Activated CD8-positive, alpha-beta memory T cell treated with anti-CD3 and anti-CD28 coated beads for 36 hours (primary cell): ENCODE measurements at regions not wholly inside any gene's neighbourhood (a gene's known extent, or its start where the extent isn't known, plus 50 kb on each side); places are given as distances from the start of the nearest gene placed in this dataset.

ENCODE experiments used
- CTCF ChIA-PET: fragments of 350-600 bp; sonication (Branson Sonifier 250); formaldehyde crosslinking; loops from one replicate; lab custom pipeline; 2021; ENCODE audit warnings: antibody characterized with exemption; lab: Charles Lee
- POLR2A ChIA-PET: fragments of 350-600 bp; sonication (Branson Sonifier 250); formaldehyde crosslinking; loops from one replicate; lab custom pipeline; 2021; ENCODE audit warnings: antibody characterized with exemption; lab: Charles Lee

- POLR2A ChIA-PET: no interaction called here
- CTCF ChIA-PET: no interaction called here
These were observed 60.8 kb upstream of the GRPEL1 start for GRCh38 chr4:7128644-7129043.

DNA sequence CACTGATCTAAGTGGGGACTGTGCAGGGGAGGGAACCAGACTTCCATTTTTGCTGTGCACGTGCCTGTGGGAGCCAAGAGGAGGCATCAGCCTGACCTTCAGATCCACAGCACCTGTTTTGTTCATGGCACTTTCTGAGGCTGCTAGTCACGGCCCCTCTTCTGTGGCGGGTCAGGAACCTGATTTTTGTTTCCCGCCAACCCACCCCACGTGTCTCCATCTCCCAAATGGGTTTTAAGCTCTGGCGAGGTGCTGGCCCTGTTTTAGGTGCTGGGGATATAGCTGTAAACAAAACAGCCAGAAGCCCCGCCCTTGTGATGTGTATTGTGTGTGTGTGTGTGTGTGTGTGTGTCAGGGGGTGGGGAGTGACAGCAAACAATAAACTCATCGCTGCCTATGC lies 60.4 kb upstream of the GRPEL1 start:
- ChIA-PET POLR2A (no interaction called here), CTCF (interaction anchor here (0.5 kb wide), 1 partner anchor 529 kb away, joined by 3 read pairs; no protein-coding TSS in a partner anchor)

GRCh38 chr4:7127576-7127975 lies 59.7 kb upstream of the GRPEL1 start:
- ChIA-PET POLR2A (no interaction called here), CTCF (interaction anchor here (0.5 kb wide), 1 partner anchor 528 kb away, joined by 3 read pairs; no protein-coding TSS in a partner anchor)

GRCh38 chr4:7126981-7127380 lies 59.1 kb upstream of the GRPEL1 start:
- ChIA-PET POLR2A (no interaction called here), CTCF (no interaction called here)

DNA sequence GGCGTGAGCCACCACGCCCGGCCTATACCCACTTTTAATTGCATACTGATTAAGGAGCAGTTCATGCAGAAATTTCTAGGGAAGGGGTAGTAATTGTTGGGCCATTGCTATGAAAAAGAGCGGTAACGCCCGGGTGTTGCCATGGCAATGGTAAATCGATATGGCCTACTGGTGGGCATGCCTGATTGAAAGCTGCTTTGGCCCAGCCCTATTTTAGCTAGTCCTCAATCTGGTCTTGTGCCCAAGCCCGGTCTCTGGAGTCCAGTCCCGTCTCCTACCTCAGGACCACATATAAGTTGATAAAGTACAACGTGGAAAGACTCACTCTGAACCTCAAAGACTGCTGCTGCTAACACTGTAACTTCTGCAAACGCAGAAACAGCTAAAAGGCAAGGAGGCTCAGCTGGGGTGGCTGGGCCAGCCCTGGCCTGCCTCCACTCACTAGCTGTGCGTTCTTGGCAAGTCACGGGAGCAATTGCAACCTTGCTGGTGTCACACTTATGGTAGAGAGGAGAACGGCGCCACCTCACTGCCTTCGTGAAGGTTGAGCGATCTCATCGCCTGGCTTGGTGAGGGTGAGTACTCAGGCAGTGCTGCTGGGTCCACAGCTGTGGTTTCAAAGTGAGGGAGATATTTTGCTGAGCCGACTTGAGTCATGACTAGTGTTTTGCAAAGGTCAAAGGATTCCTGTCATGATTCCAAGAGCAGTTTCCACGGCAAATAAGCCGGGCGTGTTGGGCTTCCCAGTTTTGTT lies 57.0 kb upstream of the GRPEL1 start:
- ChIA-PET CTCF (no interaction called here), POLR2A (no interaction called here)

- ChIA-PET POLR2A (no interaction called here), CTCF (no interaction called here)
These were observed 54.2 kb upstream of the GRPEL1 start for GRCh38 chr4:7121866-7122653.

GRCh38 chr4:7121174-7121573 lies 53.3 kb upstream of the GRPEL1 start:
- ChIA-PET CTCF (no interaction called here), POLR2A (no interaction called here)

GRCh38 chr4:7120341-7120740 lies 52.5 kb upstream of the GRPEL1 start:
- ChIA-PET POLR2A (no interaction called here), CTCF (no interaction called here)

DNA sequence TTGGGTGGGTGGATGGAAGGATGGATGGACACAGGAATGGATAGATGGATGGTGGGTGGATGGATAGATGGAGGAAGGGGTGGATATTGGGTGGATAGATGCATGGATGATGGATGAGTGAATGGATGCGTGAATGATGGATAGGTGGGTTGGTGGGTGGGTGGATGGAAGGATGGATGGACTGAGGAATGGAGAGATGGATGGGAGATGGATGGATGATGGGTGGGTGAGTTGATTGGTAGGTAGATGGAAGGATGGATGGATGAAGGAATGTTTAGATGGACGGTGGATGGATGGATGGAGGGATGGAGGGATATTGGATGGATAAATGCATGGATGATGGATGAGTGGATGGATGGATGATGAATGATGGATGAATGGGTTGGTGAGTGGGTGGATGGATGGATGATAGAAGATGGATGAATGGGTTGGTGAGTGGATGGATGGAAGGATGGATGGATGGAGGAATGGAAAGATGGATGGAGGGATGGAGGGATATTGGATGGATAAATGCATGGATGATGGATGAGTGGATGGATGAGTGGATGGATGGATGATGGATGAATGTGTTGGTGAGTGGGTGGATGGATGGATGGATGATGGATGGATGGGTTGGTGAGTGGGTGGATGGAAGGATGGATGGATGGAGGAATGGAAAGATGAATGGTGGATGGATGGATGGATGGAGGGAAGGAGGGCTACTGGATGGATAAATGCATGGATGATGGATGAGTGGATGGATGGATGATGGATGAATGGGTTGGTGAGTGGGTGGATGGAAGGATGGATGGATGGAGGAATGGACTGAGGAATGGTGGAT lies 50.4 kb upstream of the GRPEL1 start:
- POLR2A ChIA-PET: no interaction called here
- CTCF ChIA-PET: no interaction called here
